ENCODE measurements at regions not wholly inside any gene's neighbourhood (a gene's known extent, or its start where the extent isn't known, plus 50 kb on each side); places are given as distances from the start of the nearest gene placed in this dataset.
"Not testable (repeated sequence)": the region's sequence is repeated elsewhere in the genome, so short reads cannot be mapped to it uniquely, and the experiment has no call there.

GRCh38 chr15:59803293-59803966 is 114.3 kb upstream of the BNIP2 start:
- peak; percentile 35 for DNase-seq (ENCODE audit: low spot score)
- not testable (repeated sequence) for H3K36me3 Mint-ChIP-seq (ENCODE audit: low read depth); H3K9me3 Mint-ChIP-seq
- Mint-ChIP-seq H3K4me3 (peak overlapping the region; percentile 79), H3K27ac (peak overlapping the region; percentile 83), H3K27me3 (ENCODE audit: low read depth) (peaks cover 20% of the 10 kb centered on the region), H3K4me1 (ENCODE audit: low read depth) (peaks cover 38% of the 10 kb centered on the region)

- Mint-ChIP-seq H3K4me3 (no peak overlapping the region), H3K27me3 (ENCODE audit: low read depth) (peaks cover 22% of the 10 kb centered on the region), H3K4me1 (ENCODE audit: low read depth) (peaks cover 47% of the 10 kb centered on the region), H3K9me3 (peaks cover 7% of the 10 kb centered on the region), H3K27ac (no peak overlapping the region), H3K36me3 (ENCODE audit: low read depth) (peaks cover 10% of the 10 kb centered on the region)
- DNase-seq (ENCODE audit: low spot score): no peak
Measured at GRCh38 chr15:59801649-59802048, 112.5 kb upstream of the BNIP2 start.

GRCh38 chr15:59798605-59798917 is 109.4 kb upstream of the BNIP2 start:
- H3K27ac Mint-ChIP-seq: no peak overlapping the region
- no peak for DNase-seq (ENCODE audit: low spot score)
- H3K9me3 Mint-ChIP-seq: no peaks in the 10 kb centered on the region
- H3K27me3 Mint-ChIP-seq (ENCODE audit: low read depth): peaks cover 26% of the 10 kb centered on the region
- peaks cover 2% of the 10 kb centered on the region for H3K36me3 Mint-ChIP-seq (ENCODE audit: low read depth)
- peak overlapping the region; percentile 7 for H3K4me3 Mint-ChIP-seq
- H3K4me1 Mint-ChIP-seq (ENCODE audit: low read depth): peaks cover 43% of the 10 kb centered on the region

GRCh38 chr15:59797756-59798604 is 108.9 kb upstream of the BNIP2 start:
- H3K36me3 Mint-ChIP-seq (ENCODE audit: low read depth): peaks cover 2% of the 10 kb centered on the region
- peaks cover 38% of the 10 kb centered on the region for H3K4me1 Mint-ChIP-seq (ENCODE audit: low read depth)
- H3K27ac Mint-ChIP-seq: no peak overlapping the region
- no peaks in the 10 kb centered on the region for H3K9me3 Mint-ChIP-seq
- peaks cover 27% of the 10 kb centered on the region for H3K27me3 Mint-ChIP-seq (ENCODE audit: low read depth)
- DNase-seq (ENCODE audit: low spot score): no peak
- peak overlapping the region; percentile 7 for H3K4me3 Mint-ChIP-seq

- DNase-seq (ENCODE audit: low spot score): peak; percentile 9
Measured at GRCh38 chr15:59794229-59794886, 105.2 kb upstream of the BNIP2 start.

GRCh38 chr15:59792359-59792758 is 103.2 kb upstream of the BNIP2 start:
- Mint-ChIP-seq H3K27ac (no peak overlapping the region), H3K27me3 (ENCODE audit: low read depth) (peaks cover 31% of the 10 kb centered on the region), H3K36me3 (ENCODE audit: low read depth) (no peaks in the 10 kb centered on the region), H3K4me1 (ENCODE audit: low read depth) (peaks cover 25% of the 10 kb centered on the region), H3K4me3 (no peak overlapping the region), H3K9me3 (no peaks in the 10 kb centered on the region)
- no peak for DNase-seq (ENCODE audit: low spot score)

More at GRCh38 chr15:59794229-59794886, 105.2 kb upstream of the BNIP2 start:
- H3K27ac Mint-ChIP-seq: no peak overlapping the region
- H3K36me3 Mint-ChIP-seq (ENCODE audit: low read depth): no peaks in the 10 kb centered on the region
- no peaks in the 10 kb centered on the region for H3K9me3 Mint-ChIP-seq
- H3K27me3 Mint-ChIP-seq (ENCODE audit: low read depth): peaks cover 32% of the 10 kb centered on the region
- H3K4me1 Mint-ChIP-seq (ENCODE audit: low read depth): peaks cover 33% of the 10 kb centered on the region
- peak overlapping the region; percentile 10 for H3K4me3 Mint-ChIP-seq

GRCh38 chr15:59791755-59792154 is 102.6 kb upstream of the BNIP2 start:
- no peak overlapping the region for H3K4me3 Mint-ChIP-seq
- H3K36me3 Mint-ChIP-seq (ENCODE audit: low read depth): no peaks in the 10 kb centered on the region

GRCh38 chr15:59791079-59791478 is 102.0 kb upstream of the BNIP2 start:
- H3K4me3 Mint-ChIP-seq: no peak overlapping the region
- H3K9me3 Mint-ChIP-seq: no peaks in the 10 kb centered on the region
- H3K27me3 Mint-ChIP-seq (ENCODE audit: low read depth): peaks cover 26% of the 10 kb centered on the region
- DNase-seq (ENCODE audit: low spot score): no peak
- no peaks in the 10 kb centered on the region for H3K36me3 Mint-ChIP-seq (ENCODE audit: low read depth)
- H3K4me1 Mint-ChIP-seq (ENCODE audit: low read depth): peaks cover 25% of the 10 kb centered on the region
- H3K27ac Mint-ChIP-seq: no peak overlapping the region

More at GRCh38 chr15:59791755-59792154, 102.6 kb upstream of the BNIP2 start:
- no peaks in the 10 kb centered on the region for H3K9me3 Mint-ChIP-seq
- DNase-seq (ENCODE audit: low spot score): no peak
- H3K27ac Mint-ChIP-seq: no peak overlapping the region
- peaks cover 31% of the 10 kb centered on the region for H3K27me3 Mint-ChIP-seq (ENCODE audit: low read depth)
- peaks cover 25% of the 10 kb centered on the region for H3K4me1 Mint-ChIP-seq (ENCODE audit: low read depth)

- Mint-ChIP-seq H3K27me3 (ENCODE audit: low read depth) (peaks cover 19% of the 10 kb centered on the region), H3K4me1 (ENCODE audit: low read depth) (peaks cover 14% of the 10 kb centered on the region)
- DNase-seq (ENCODE audit: low spot score); H3K27ac Mint-ChIP-seq; H3K36me3 Mint-ChIP-seq (ENCODE audit: low read depth); H3K4me3 Mint-ChIP-seq; H3K9me3 Mint-ChIP-seq: not testable (repeated sequence)
Measured at GRCh38 chr15:59786466-59786865, 97.3 kb upstream of the BNIP2 start.

- H3K9me3 Mint-ChIP-seq: not testable (repeated sequence)
- H3K4me1 Mint-ChIP-seq (ENCODE audit: low read depth): peaks cover 14% of the 10 kb centered on the region
- H3K27ac Mint-ChIP-seq: peak overlapping the region; percentile 3
Measured at GRCh38 chr15:59785981-59786380, 96.9 kb upstream of the BNIP2 start.

GRCh38 chr15:59783774-59784520 is 94.8 kb upstream of the BNIP2 start:
- peaks cover 13% of the 10 kb centered on the region for H3K4me1 Mint-ChIP-seq (ENCODE audit: low read depth)

More at GRCh38 chr15:59785981-59786380, 96.9 kb upstream of the BNIP2 start:
- H3K36me3 Mint-ChIP-seq (ENCODE audit: low read depth); H3K4me3 Mint-ChIP-seq; DNase-seq (ENCODE audit: low spot score): not testable (repeated sequence)
- peaks cover 19% of the 10 kb centered on the region for H3K27me3 Mint-ChIP-seq (ENCODE audit: low read depth)

GRCh38 chr15:59779110-59779509 is 90.0 kb upstream of the BNIP2 start:
- Mint-ChIP-seq H3K36me3 (ENCODE audit: low read depth) (no peaks in the 10 kb centered on the region), H3K4me3 (no peak overlapping the region), H3K4me1 (ENCODE audit: low read depth) (peaks cover 4% of the 10 kb centered on the region), H3K27ac (no peak overlapping the region), H3K27me3 (ENCODE audit: low read depth) (peaks cover 29% of the 10 kb centered on the region), H3K9me3 (no peaks in the 10 kb centered on the region)
- DNase-seq (ENCODE audit: low spot score): no peak

More at GRCh38 chr15:59783774-59784520, 94.8 kb upstream of the BNIP2 start:
- not testable (repeated sequence) for DNase-seq (ENCODE audit: low spot score); H3K9me3 Mint-ChIP-seq; H3K27ac Mint-ChIP-seq; H3K36me3 Mint-ChIP-seq (ENCODE audit: low read depth); H3K4me3 Mint-ChIP-seq
- H3K27me3 Mint-ChIP-seq (ENCODE audit: low read depth): peaks cover 23% of the 10 kb centered on the region

GRCh38 chr15:59764775-59765174 is 75.7 kb upstream of the BNIP2 start:
- DNase-seq (ENCODE audit: low spot score): no peak
- no peak overlapping the region for H3K27ac Mint-ChIP-seq
- H3K27me3 Mint-ChIP-seq (ENCODE audit: low read depth): peaks cover 13% of the 10 kb centered on the region
- no peaks in the 10 kb centered on the region for H3K36me3 Mint-ChIP-seq (ENCODE audit: low read depth)
- no peak overlapping the region for H3K4me3 Mint-ChIP-seq
- peaks cover 2% of the 10 kb centered on the region for H3K4me1 Mint-ChIP-seq (ENCODE audit: low read depth)
- H3K9me3 Mint-ChIP-seq: no peaks in the 10 kb centered on the region
